ENCODE measurements at regions not wholly inside any gene's neighbourhood (a gene's known extent, or its start where the extent isn't known, plus 50 kb on each side); places are given as distances from the start of the nearest gene placed in this dataset.

- Histone ChIP-seq H3K4me1 (no peaks in the 10 kb centered on the region), H3K27ac (no peak overlapping the region)
- intact Hi-C loops (cut with DNase I), result no loop called here
Measured at GRCh38 chr7:85765698-85766298, 578.9 kb upstream of the SEMA3D start.

GRCh38 chr7:85764034-85764433 lies 577.2 kb upstream of the SEMA3D start:
- intact Hi-C loops (cut with DNase I), result no loop called here
- Histone ChIP-seq H3K27ac (no peak overlapping the region), H3K4me1 (no peaks in the 10 kb centered on the region), H3K36me3 (no peaks in the 10 kb centered on the region), H3K9me3 (no peaks in the 10 kb centered on the region), H3K4me3 (replicated peaks in 1 of 3) (no peak overlapping the region), H3K27me3 (no peaks in the 10 kb centered on the region)
- TF ChIP-seq CTCF (IDR thresholded peaks at IDR 0.05) (no peak), POLR2A (IDR thresholded peaks at IDR 0.05) (no peak)
- 35 to 53% methylated on average over 2 of the region's 2 CpGs for WGBS, 2 donors
- DNase-seq, result no peak

More at GRCh38 chr7:85765698-85766298, 578.9 kb upstream of the SEMA3D start:
- Histone ChIP-seq H3K27me3 (no peaks in the 10 kb centered on the region), H3K36me3 (no peaks in the 10 kb centered on the region), H3K9me3 (no peaks in the 10 kb centered on the region), H3K4me3 (replicated peaks in 1 of 3) (no peak overlapping the region)
- 44 to 51% methylated on average over 11 of the region's 11 CpGs for WGBS, 2 donors
- TF ChIP-seq POLR2A (IDR thresholded peaks at IDR 0.05), result no peak
- no peak for TF ChIP-seq CTCF (IDR thresholded peaks at IDR 0.05)
- no peak for DNase-seq

GRCh38 chr7:85757348-85757747 lies 570.5 kb upstream of the SEMA3D start:
- Histone ChIP-seq H3K4me1 (no peaks in the 10 kb centered on the region), H3K9me3 (no peaks in the 10 kb centered on the region), H3K27ac (no peak overlapping the region), H3K27me3 (no peaks in the 10 kb centered on the region), H3K36me3 (no peaks in the 10 kb centered on the region), H3K4me3 (replicated peaks in 1 of 3) (no peak overlapping the region)
- intact Hi-C loops (cut with DNase I), result no loop called here
- no peak for DNase-seq
- TF ChIP-seq CTCF (IDR thresholded peaks at IDR 0.05), result no peak
- TF ChIP-seq POLR2A (IDR thresholded peaks at IDR 0.05), result no peak
- WGBS, 2 donors, result 95% methylated on average over 1 of the region's 1 CpG

- H3K4me3 ChIP-seq (replicated peaks in 1 of 3), result no peak overlapping the region
- peak; percentile 22 to 35 for DNase-seq
- H3K4me1 ChIP-seq, result no peaks in the 10 kb centered on the region
- no peaks in the 10 kb centered on the region for H3K9me3 ChIP-seq
- intact Hi-C loops (cut with DNase I), result no loop called here
- no peaks in the 10 kb centered on the region for H3K36me3 ChIP-seq
- WGBS, 2 donors, result 29 to 58% methylated on average over 14 of the region's 14 CpGs
- H3K27ac ChIP-seq, result no peak overlapping the region
- no peaks in the 10 kb centered on the region for H3K27me3 ChIP-seq
- TF ChIP-seq CTCF (IDR thresholded peaks at IDR 0.05), result peak in 4 of 6 experiments; percentile 11 to 55 (median 38)
- TF ChIP-seq POLR2A (IDR thresholded peaks at IDR 0.05), result no peak
Measured at GRCh38 chr7:85750454-85750949, 563.6 kb upstream of the SEMA3D start.

GRCh38 chr7:85749696-85750453 lies 563.0 kb upstream of the SEMA3D start:
- 43 to 68% methylated on average over 8 to 10 of the region's 13 CpGs for WGBS, 2 donors
- TF ChIP-seq POLR2A (IDR thresholded peaks at IDR 0.05) (no peak), CTCF (IDR thresholded peaks at IDR 0.05) (no peak)
- DNase-seq, result peak in 1 of 2 donors; percentile 5
- no peaks in the 10 kb centered on the region for H3K4me1 ChIP-seq
- no peaks in the 10 kb centered on the region for H3K36me3 ChIP-seq
- H3K27ac ChIP-seq, result no peak overlapping the region
- H3K9me3 ChIP-seq, result no peaks in the 10 kb centered on the region
- intact Hi-C loops (cut with DNase I), result no loop called here
- H3K4me3 ChIP-seq (replicated peaks in 1 of 3), result no peak overlapping the region
- no peaks in the 10 kb centered on the region for H3K27me3 ChIP-seq
